ENCODE measurements at regions not wholly inside any gene's neighbourhood (a gene's known extent, or its start where the extent isn't known, plus 50 kb on each side); places are given as distances from the start of the nearest gene placed in this dataset.
A peak's percentile ranks its signal among the peaks of the same experiment; 100 is the strongest.

GRCh38 chr2:144943293-144943941 is 423.5 kb upstream of the ZEB2 start:
- CTCF ChIA-PET = no interaction called here
- POLR2A ChIA-PET (ENCODE audit: low non-redundant PET) = no interaction called here
- no peak overlapping the region for H3K27ac ChIP-seq
- no peak for DNase-seq (ENCODE audit: low spot score)
- TF ChIP-seq CTCF (conservative IDR thresholded peaks at IDR 0.05; ENCODE audit: low read depth) = no peak

GRCh38 chr2:144942516-144943256 is 422.8 kb upstream of the ZEB2 start:
- CTCF ChIA-PET = no interaction called here
- no peak overlapping the region for H3K27ac ChIP-seq
- TF ChIP-seq CTCF (conservative IDR thresholded peaks at IDR 0.05; ENCODE audit: low read depth) = no peak
- DNase-seq (ENCODE audit: low spot score) = no peak
- POLR2A ChIA-PET (ENCODE audit: low non-redundant PET) = no interaction called here

- ChIA-PET CTCF (no interaction called here), POLR2A (ENCODE audit: low non-redundant PET) (no interaction called here)
- DNase-seq (ENCODE audit: low spot score) = no peak
Observed at GRCh38 chr2:144941743-144942488, 422.0 kb upstream of the ZEB2 start.

GRCh38 chr2:144939590-144939989 is 419.7 kb upstream of the ZEB2 start:
- CTCF ChIA-PET = interaction anchor here (0.6 kb wide), 1 partner anchor 529 kb away, joined by 3 read pairs; no protein-coding TSS in a partner anchor
- H3K27ac ChIP-seq = no peak overlapping the region
- DNase-seq (ENCODE audit: low spot score) = no peak
- TF ChIP-seq CTCF (conservative IDR thresholded peaks at IDR 0.05; ENCODE audit: low read depth) = no peak
- POLR2A ChIA-PET (ENCODE audit: low non-redundant PET) = no interaction called here

More at GRCh38 chr2:144941743-144942488, 422.0 kb upstream of the ZEB2 start:
- TF ChIP-seq CTCF (conservative IDR thresholded peaks at IDR 0.05; ENCODE audit: low read depth) = no peak
- H3K27ac ChIP-seq = no peak overlapping the region

GRCh38 chr2:144937910-144938709 is 418.2 kb upstream of the ZEB2 start:
- CTCF ChIA-PET = no interaction called here

More at GRCh38 chr2:144937910-144938709, 418.2 kb upstream of the ZEB2 start:
- no peak for TF ChIP-seq CTCF (conservative IDR thresholded peaks at IDR 0.05; ENCODE audit: low read depth)
- H3K27ac ChIP-seq = no peak overlapping the region
- POLR2A ChIA-PET (ENCODE audit: low non-redundant PET) = no interaction called here
- DNase-seq (ENCODE audit: low spot score) = peak; percentile 20
